ENCODE measurements at regions not wholly inside any gene's neighbourhood (a gene's known extent, or its start where the extent isn't known, plus 50 kb on each side); places are given as distances from the start of the nearest gene placed in this dataset.

- TF ChIP-seq POLR2AphosphoS5 (IDR thresholded peaks at IDR 0.05) (no peak), CTCF (IDR thresholded peaks at IDR 0.05) (peak in 3 of 5 experiments; percentile 10 to 28 (median 17)), EP300 (IDR thresholded peaks at IDR 0.05; ENCODE audit: low read depth) (no peak), POLR2A (IDR thresholded peaks at IDR 0.05) (no peak)
Observed at GRCh38 chr15:70569091-70569713, 194.2 kb downstream of the UACA start.

Measured in transverse colon (tissue), 4 donors.